WERI-Rb-1 (cell line): ENCODE measurements at regions not wholly inside any gene's neighbourhood (a gene's known extent, or its start where the extent isn't known, plus 50 kb on each side); places are given as distances from the start of the nearest gene placed in this dataset.
"Not testable (repeated sequence)": the region's sequence is repeated elsewhere in the genome, so short reads cannot be mapped to it uniquely, and the experiment has no call there.

Experiments used
- DNase-seq: peaks from one replicate; pipeline ENCODE4 v3.0.0-alpha.2; 2020
- H3K27ac ChIP-seq: fragments of 250-450 bp; sonication (Bioruptor Pico); 2 replicates; pipeline ENCODE4 v1.5.1; 2020; ENCODE audit warnings: mild to moderate bottlenecking, moderate library complexity
- H3K27me3 ChIP-seq: fragments of 250-450 bp; sonication (Bioruptor Pico); 2 replicates; pipeline ENCODE4 v1.5.1; 2021; ENCODE audit warnings: mild to moderate bottlenecking, low read depth, moderate library complexity; ENCODE audit not compliant: insufficient read depth, severe bottlenecking
- H3K36me3 ChIP-seq: fragments of 250-450 bp; sonication (Bioruptor Pico); 2 replicates; pipeline ENCODE4 v1.5.1; 2020; ENCODE audit warnings: mild to moderate bottlenecking, moderate library complexity
- H3K4me3 ChIP-seq: 2 replicates; pipeline ENCODE4 v1.5.1; 2011; ENCODE audit warnings: low read depth, mild to moderate bottlenecking, control low read depth, low read length
- H3K9me3 ChIP-seq: fragments of 250-450 bp; sonication (Bioruptor Pico); 2 replicates; pipeline ENCODE4 v1.5.1; 2021; ENCODE audit warnings: mild to moderate bottlenecking, moderate library complexity; ENCODE audit not compliant: severe bottlenecking
- TF ChIP-seq, protein P1 (sequence below): IDR thresholded peaks from 2 replicates; pipeline ENCODE4 v1.5.1; 2011; ENCODE audit warnings: low read depth, mild to moderate bottlenecking, control low read depth, inconsistent platforms, low read length

DNA sequence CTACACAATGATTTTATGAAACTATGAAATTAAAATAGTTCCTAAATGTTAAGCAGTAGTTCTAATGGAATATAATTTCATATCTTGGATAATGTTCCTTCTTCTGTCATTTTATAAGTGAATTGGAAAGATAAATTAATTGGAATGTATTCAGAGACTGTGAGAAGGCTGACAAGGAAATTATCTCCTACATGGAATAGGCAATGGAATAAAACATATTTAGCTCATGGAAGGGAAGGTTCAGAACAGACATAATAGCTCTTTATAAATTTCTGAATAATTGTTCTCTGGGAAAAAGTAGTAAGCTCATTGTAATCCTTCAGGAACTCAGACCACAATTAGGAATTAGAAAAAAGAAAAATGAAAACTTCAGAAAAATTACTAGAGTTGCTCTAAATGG is 1172.3 kb upstream of the SORCS1 start:
- Histone ChIP-seq H3K27me3 (no peaks in the 10 kb centered on the region), H3K9me3 (no peaks in the 10 kb centered on the region), H3K27ac (no peak overlapping the region), H3K36me3 (no peaks in the 10 kb centered on the region), H3K4me3 (no peak overlapping the region)
- TF ChIP-seq, protein P1, sequence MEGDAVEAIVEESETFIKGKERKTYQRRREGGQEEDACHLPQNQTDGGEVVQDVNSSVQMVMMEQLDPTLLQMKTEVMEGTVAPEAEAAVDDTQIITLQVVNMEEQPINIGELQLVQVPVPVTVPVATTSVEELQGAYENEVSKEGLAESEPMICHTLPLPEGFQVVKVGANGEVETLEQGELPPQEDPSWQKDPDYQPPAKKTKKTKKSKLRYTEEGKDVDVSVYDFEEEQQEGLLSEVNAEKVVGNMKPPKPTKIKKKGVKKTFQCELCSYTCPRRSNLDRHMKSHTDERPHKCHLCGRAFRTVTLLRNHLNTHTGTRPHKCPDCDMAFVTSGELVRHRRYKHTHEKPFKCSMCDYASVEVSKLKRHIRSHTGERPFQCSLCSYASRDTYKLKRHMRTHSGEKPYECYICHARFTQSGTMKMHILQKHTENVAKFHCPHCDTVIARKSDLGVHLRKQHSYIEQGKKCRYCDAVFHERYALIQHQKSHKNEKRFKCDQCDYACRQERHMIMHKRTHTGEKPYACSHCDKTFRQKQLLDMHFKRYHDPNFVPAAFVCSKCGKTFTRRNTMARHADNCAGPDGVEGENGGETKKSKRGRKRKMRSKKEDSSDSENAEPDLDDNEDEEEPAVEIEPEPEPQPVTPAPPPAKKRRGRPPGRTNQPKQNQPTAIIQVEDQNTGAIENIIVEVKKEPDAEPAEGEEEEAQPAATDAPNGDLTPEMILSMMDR: no peak
- DNase-seq: no peak

DNA sequence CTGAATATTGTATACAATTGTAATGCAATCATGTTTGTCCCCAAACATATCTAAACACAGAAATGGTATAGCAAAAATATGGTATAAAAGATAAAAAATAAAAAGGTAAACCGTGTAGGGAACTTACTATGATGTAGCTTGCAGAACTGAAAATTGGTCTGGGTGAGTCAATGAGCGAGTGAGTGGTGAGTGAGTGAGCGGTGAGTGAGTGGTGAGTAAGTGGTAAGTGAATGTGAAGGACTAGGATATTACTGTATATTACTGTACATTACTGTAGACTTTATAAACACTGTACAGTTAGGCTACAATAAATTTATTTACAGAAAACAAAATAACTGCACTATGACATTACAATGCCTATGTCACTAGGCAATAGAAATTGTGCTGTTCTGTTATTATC is 1163.2 kb upstream of the SORCS1 start:
- TF ChIP-seq, protein P1: no peak
- Histone ChIP-seq H3K27me3 (no peaks in the 10 kb centered on the region), H3K36me3 (no peaks in the 10 kb centered on the region), H3K9me3 (no peaks in the 10 kb centered on the region), H3K4me3 (no peak overlapping the region), H3K27ac (no peak overlapping the region)
- no peak for DNase-seq

DNA sequence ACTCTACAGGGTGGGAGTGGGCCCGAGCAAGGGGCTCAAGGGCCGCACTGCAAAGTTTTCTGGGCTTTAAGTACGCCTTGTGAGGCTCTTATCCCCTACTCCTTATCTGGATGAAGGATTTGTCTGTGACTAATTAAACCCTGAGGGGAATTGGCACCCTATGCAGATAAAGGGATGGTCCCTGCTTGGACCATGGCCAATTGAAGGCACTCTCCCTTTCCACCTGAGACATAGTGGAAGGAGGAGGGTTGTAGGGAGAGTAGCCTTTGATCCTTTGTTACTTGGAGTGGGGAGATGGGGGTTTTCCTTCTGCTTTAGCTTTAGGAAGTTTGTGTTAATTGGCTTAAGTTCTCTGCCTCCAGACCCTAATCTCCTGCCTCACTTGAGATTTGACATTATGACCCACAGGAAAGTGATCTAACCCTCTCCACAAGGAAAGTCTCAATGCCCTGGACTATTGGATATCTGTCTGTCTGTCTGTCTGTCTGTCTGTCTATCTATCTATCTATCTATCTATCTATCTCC is 1158.8 kb upstream of the SORCS1 start:
- DNase-seq: no peak
- TF ChIP-seq, protein P1: no peak
- H3K4me3 ChIP-seq: no peak overlapping the region
- no peak overlapping the region for H3K27ac ChIP-seq
- no peaks in the 10 kb centered on the region for H3K36me3 ChIP-seq
- H3K27me3 ChIP-seq: no peaks in the 10 kb centered on the region
- no peaks in the 10 kb centered on the region for H3K9me3 ChIP-seq

DNA sequence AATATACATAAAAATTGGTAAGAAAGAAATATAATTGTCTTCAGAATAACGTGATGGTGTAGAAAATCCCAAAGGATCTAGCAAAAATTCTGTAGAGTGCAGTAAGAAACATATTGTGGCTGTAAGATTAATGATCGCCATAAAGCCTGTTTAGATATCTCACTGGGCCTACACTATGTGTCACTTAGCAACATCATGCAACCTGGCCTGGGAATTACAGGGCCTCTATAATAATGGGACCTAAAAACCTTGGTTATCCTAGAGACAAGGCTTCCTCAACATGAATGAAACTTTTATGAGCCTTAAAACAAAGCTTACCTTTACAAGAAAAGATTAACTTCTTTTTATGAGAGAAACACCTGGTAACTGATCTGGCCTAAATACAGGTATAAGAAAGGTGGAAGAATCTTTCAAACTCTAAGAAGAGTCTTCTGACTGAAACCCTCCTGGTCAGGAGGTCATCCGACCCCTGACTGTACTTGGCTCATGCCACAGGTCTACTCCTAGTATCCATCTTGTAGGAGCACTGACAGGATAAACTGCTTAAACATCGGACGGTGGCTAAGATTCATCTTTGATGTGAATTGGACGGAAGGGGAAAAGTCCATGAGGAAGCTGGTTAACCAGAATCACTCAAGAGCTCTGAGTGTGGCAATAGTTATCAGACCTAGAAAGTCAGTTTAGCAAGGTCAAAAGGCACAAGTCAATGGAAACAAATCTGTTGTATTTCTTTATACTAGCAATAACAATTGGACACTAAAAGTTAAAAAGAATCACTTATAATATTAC is 1155.1 kb upstream of the SORCS1 start:
- no peaks in the 10 kb centered on the region for H3K27me3 ChIP-seq
- no peaks in the 10 kb centered on the region for H3K36me3 ChIP-seq
- no peak for DNase-seq
- TF ChIP-seq, protein P1: no peak
- no peak overlapping the region for H3K4me3 ChIP-seq
- H3K9me3 ChIP-seq: no peaks in the 10 kb centered on the region
- H3K27ac ChIP-seq: no peak overlapping the region

DNA sequence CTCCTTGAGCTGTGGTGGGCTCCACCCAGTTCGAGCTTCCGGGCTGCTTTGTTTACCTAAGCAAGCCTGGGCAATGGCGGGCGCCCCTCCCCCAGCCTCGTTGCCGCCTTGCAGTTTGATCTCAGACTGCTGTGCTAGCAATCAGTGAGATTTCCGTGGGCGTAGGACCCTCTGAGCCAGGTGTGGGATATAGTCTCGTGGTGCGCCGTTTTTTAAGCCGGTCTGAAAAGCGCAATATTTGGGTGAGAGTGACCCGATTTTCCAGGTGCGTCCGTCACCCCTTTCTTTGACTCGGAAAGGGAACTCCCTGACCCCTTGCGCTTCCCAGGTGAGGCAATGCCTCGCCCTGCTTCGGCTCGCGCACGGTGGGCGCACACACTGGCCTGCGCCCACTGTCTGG is 1151.1 kb upstream of the SORCS1 start:
- not testable (repeated sequence) for H3K27me3 ChIP-seq, H3K36me3 ChIP-seq, H3K4me3 ChIP-seq, H3K9me3 ChIP-seq, H3K27ac ChIP-seq, DNase-seq

DNA sequence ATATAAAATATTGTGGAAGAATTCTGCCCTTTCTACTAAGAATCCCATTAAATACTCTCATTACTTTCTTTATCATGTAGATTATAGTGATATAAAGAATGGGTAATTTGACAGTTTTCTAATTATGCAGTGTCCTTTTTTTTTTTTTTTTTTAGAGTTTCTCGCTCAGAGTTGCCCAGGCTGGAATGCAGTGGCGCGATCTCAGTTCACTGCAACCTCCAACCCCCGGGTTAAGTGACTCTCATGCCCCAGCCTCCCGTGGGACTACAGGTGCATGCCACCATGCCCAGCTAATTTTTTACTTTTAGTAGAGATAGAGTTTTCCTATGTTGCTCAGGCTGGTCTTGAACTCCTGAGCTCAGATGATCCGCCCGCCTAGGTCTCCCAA is 1143.4 kb upstream of the SORCS1 start:
- TF ChIP-seq, protein P1: no peak
- Histone ChIP-seq H3K36me3 (no peaks in the 10 kb centered on the region), H3K27me3 (no peaks in the 10 kb centered on the region), H3K9me3 (no peaks in the 10 kb centered on the region), H3K27ac (no peak overlapping the region), H3K4me3 (no peak overlapping the region)
- DNase-seq: no peak
